ENCODE measurements at regions not wholly inside any gene's neighbourhood (a gene's known extent, or its start where the extent isn't known, plus 50 kb on each side); places are given as distances from the start of the nearest gene placed in this dataset.
A peak's percentile ranks its signal among the peaks of the same experiment; 100 is the strongest.

- peak in 1 of 2 donors; percentile 6 for DNase-seq
These were observed 59.5 kb downstream of the ZIC5 start for GRCh38 chr13:99911965-99912566.

GRCh38 chr13:99911069-99911964 lies 60.2 kb downstream of the ZIC5 start:
- no peak for DNase-seq

- no peak for DNase-seq
These were observed 61.5 kb downstream of the ZIC5 start for GRCh38 chr13:99909836-99910619.

- no peak for DNase-seq
These were observed 62.3 kb downstream of the ZIC5 start for GRCh38 chr13:99909097-99909835.

- no peak for DNase-seq
These were observed 63.3 kb downstream of the ZIC5 start for GRCh38 chr13:99908140-99908803.

GRCh38 chr13:99907627-99908026 lies 63.9 kb downstream of the ZIC5 start:
- no peak for DNase-seq

GRCh38 chr13:99907038-99907437 lies 64.5 kb downstream of the ZIC5 start:
- no peak for DNase-seq

- no peak for DNase-seq
These were observed 65.8 kb downstream of the ZIC5 start for GRCh38 chr13:99905814-99906213.

- DNase-seq: no peak
These were observed 66.3 kb downstream of the ZIC5 start for GRCh38 chr13:99905224-99905623.

GRCh38 chr13:99903140-99903539 lies 68.4 kb downstream of the ZIC5 start:
- no peak for DNase-seq

GRCh38 chr13:99902657-99903056 lies 68.9 kb downstream of the ZIC5 start:
- DNase-seq: no peak

GRCh38 chr13:99900960-99901359 lies 70.6 kb downstream of the ZIC5 start:
- DNase-seq: no peak

- no peak for DNase-seq
These were observed 73.1 kb downstream of the ZIC5 start for GRCh38 chr13:99898421-99898820.

- no peak for DNase-seq
These were observed 74.5 kb downstream of the ZIC5 start for GRCh38 chr13:99897076-99897440.

- no peak for DNase-seq
These were observed 75.0 kb downstream of the ZIC5 start for GRCh38 chr13:99896369-99897075.

- DNase-seq: peak in 1 of 2 donors; percentile 5
These were observed 75.9 kb downstream of the ZIC5 start for GRCh38 chr13:99895444-99896368.

- DNase-seq: no peak
These were observed 76.6 kb downstream of the ZIC5 start for GRCh38 chr13:99894840-99895443.

- no peak for DNase-seq
These were observed 77.3 kb downstream of the ZIC5 start for GRCh38 chr13:99894105-99894839.

- no peak for DNase-seq
These were observed 78.0 kb downstream of the ZIC5 start for GRCh38 chr13:99893567-99893966.
